IMR-90 (cell line): ENCODE measurements at regions not wholly inside any gene's neighbourhood (a gene's known extent, or its start where the extent isn't known, plus 50 kb on each side); places are given as distances from the start of the nearest gene placed in this dataset.

ENCODE experiments used
- ATAC-seq: fragments of 200-7000 bp; cut with Tn5 transposase; 2 replicates; pipeline ENCODE4 v1.9.1; 2020; ENCODE audit warnings: low read depth, mild to moderate bottlenecking, moderate library complexity
- BruUV-seq: library from RNA; stranded (reverse); fragments of 400-500 nt; replicated peaks from 2 replicates; lab custom pipeline; 2021; lab: Mats Ljungman, UMichigan
- CTCF ChIA-PET: fragments of 300-600 bp; formaldehyde crosslinking; extraction: SDS; loops from one replicate; lab custom pipeline; 2021; ENCODE audit warnings: antibody characterized with exemption; lab: Yijun Ruan, JAX
- POLR2A ChIA-PET: fragments of 300-600 bp; sonication (Branson Sonifier 250); formaldehyde crosslinking; loops from one replicate; lab custom pipeline; 2022; ENCODE audit warnings: antibody characterized with exemption; ENCODE audit not compliant: unreplicated experiment; lab: Charles Lee
- DNase-seq: peaks from one replicate; pipeline ENCODE4 v3.0.0; 2013
- H2AFZ ChIP-seq: replicated peaks from 2 replicates; pipeline ENCODE3; 2013; ENCODE audit warnings: low read length, mild to moderate bottlenecking; ENCODE audit not compliant: poor library complexity
- H2AK5ac ChIP-seq: 2 replicates; pipeline ENCODE4 v1.6.1; 2013; ENCODE audit warnings: low read depth, low read length, inconsistent platforms
- H2AK9ac ChIP-seq: replicated peaks from 2 replicates; pipeline ENCODE3; 2013; ENCODE audit warnings: mild to moderate bottlenecking, low read depth, low read length, moderate library complexity; ENCODE audit not compliant: poor library complexity
- H2BK120ac ChIP-seq: 2 replicates; pipeline ENCODE4 v1.6.1; 2013; ENCODE audit warnings: low read depth, low read length, inconsistent platforms
- H2BK15ac ChIP-seq: 3 replicates; pipeline ENCODE4 v1.6.1; 2013; ENCODE audit warnings: low read depth, low read length, inconsistent platforms
- H2BK20ac ChIP-seq: 2 replicates; pipeline ENCODE4 v1.6.1; 2013; ENCODE audit warnings: low read depth, mild to moderate bottlenecking, inconsistent platforms, low read length, moderate library complexity
- H2BK5ac ChIP-seq: 2 replicates; pipeline ENCODE4 v1.6.1; 2013; ENCODE audit warnings: mild to moderate bottlenecking, low read depth, low read length, inconsistent platforms; ENCODE audit not compliant: poor library complexity, severe bottlenecking
- H3K14ac ChIP-seq: replicated peaks from 2 replicates; pipeline ENCODE4 v1.6.1; 2013; ENCODE audit warnings: low read depth, low read length, inconsistent platforms
- H3K18ac ChIP-seq: 2 replicates; pipeline ENCODE4 v1.6.1; 2013; ENCODE audit warnings: low read depth, low read length, control low read depth
- H3K23ac ChIP-seq: 2 replicates; pipeline ENCODE4 v1.6.1; 2013; ENCODE audit warnings: low read depth, low read length, inconsistent platforms
- H3K27ac ChIP-seq: 2 replicates; pipeline ENCODE4 v1.5.1; 2013; ENCODE audit warnings: mild to moderate bottlenecking, control low read depth, low read length; ENCODE audit not compliant: insufficient read depth
- H3K27me3 ChIP-seq: 2 replicates; pipeline ENCODE4 v1.6.1; 2013; ENCODE audit warnings: low read length; ENCODE audit not compliant: control insufficient read depth, insufficient read depth
- H3K36me3 ChIP-seq: 2 replicates; pipeline ENCODE4 v1.6.1; 2013; ENCODE audit warnings: low read length, mixed read lengths; ENCODE audit not compliant: control insufficient read depth, insufficient read depth
- H3K4ac ChIP-seq: 2 replicates; pipeline ENCODE4 v1.6.1; 2013; ENCODE audit warnings: low read depth, low read length, inconsistent platforms
- H3K4me1 ChIP-seq: 2 replicates; pipeline ENCODE4 v1.6.1; 2013; ENCODE audit warnings: low read length, mixed read lengths; ENCODE audit not compliant: control insufficient read depth, insufficient read depth
- H3K4me2 ChIP-seq: 2 replicates; pipeline ENCODE4 v1.6.1; 2013; ENCODE audit warnings: low read depth, mild to moderate bottlenecking, control low read depth, low read length, moderate library complexity
- H3K4me3 ChIP-seq: 2 replicates; pipeline ENCODE4 v1.5.1; 2013; ENCODE audit warnings: low read depth, mild to moderate bottlenecking, control low read depth, low read length, moderate library complexity; ENCODE audit not compliant: insufficient read depth
- H3K56ac ChIP-seq: 2 replicates; pipeline ENCODE4 v1.6.1; 2013; ENCODE audit warnings: low read length, inconsistent platforms; ENCODE audit not compliant: insufficient read depth; ENCODE audit errors: extremely low read depth
- H3K79me1 ChIP-seq, 2 experiments: 2 replicates each; pipeline ENCODE4 v1.6.1; 2013; ENCODE audit warnings: low read length in 2 of 2, inconsistent platforms in 1 of 2, low read depth in 1 of 2
- H3K9ac ChIP-seq: 2 replicates; pipeline ENCODE4 v1.6.1; 2013; ENCODE audit warnings: low read depth, low read length, control low read depth
- H3K9me1 ChIP-seq: 2 replicates; pipeline ENCODE4 v1.6.1; 2013; ENCODE audit warnings: low read length, inconsistent platforms; ENCODE audit not compliant: insufficient read depth
- H3K9me3 ChIP-seq: 2 replicates; pipeline ENCODE4 v1.6.1; 2013; ENCODE audit warnings: low read length; ENCODE audit not compliant: control insufficient read depth, insufficient read depth
- H4K20me1 ChIP-seq: 2 replicates; pipeline ENCODE4 v1.6.1; 2013; ENCODE audit warnings: low read length, inconsistent platforms; ENCODE audit not compliant: insufficient read depth
- H4K5ac ChIP-seq: 2 replicates; pipeline ENCODE4 v1.6.1; 2013; ENCODE audit warnings: mild to moderate bottlenecking, low read depth, low read length, control low read depth
- H4K8ac ChIP-seq, 2 experiments: 2 replicates each; pipeline ENCODE4 v1.6.1; 2013; ENCODE audit warnings: low read depth in 2 of 2, low read length in 2 of 2, control low read depth in 1 of 2, inconsistent platforms in 1 of 2
- H4K91ac ChIP-seq: 2 replicates; pipeline ENCODE4 v1.6.1; 2013; ENCODE audit warnings: low read depth, low read length, inconsistent platforms; ENCODE audit not compliant: insufficient read depth
- BHLHE40 ChIP-seq: fragments of 150-350 bp; IDR thresholded peaks from 2 replicates; pipeline ENCODE4 v1.6.1; 2016; ENCODE audit warnings: mild to moderate bottlenecking, low read depth, low read length
- CHD1 ChIP-seq: IDR thresholded peaks from 2 replicates; pipeline ENCODE4 v1.6.1; 2012; ENCODE audit warnings: low read depth, low read length, improper control_type of control experiment
- CTCF ChIP-seq: conservative IDR thresholded peaks from 2 replicates; pipeline ENCODE4 v1.5.1; 2012; ENCODE audit warnings: mild to moderate bottlenecking, low read depth, low read length, improper control_type of control experiment
- ELK1 ChIP-seq: fragments of 150-350 bp; IDR thresholded peaks from 2 replicates; pipeline ENCODE4 v1.6.1; 2016; ENCODE audit warnings: low read depth, mild to moderate bottlenecking, low read length, moderate library complexity, borderline replicate concordance
- FOS ChIP-seq: fragments of 150-350 bp; IDR thresholded peaks from 2 replicates; pipeline ENCODE4 v1.6.1; 2016; ENCODE audit warnings: low read depth, low read length
- MAFK ChIP-seq: IDR thresholded peaks from 2 replicates; pipeline ENCODE4 v1.6.1; 2012; ENCODE audit warnings: low read depth, low read length, improper control_type of control experiment
- MAZ ChIP-seq: IDR thresholded peaks from 2 replicates; pipeline ENCODE4 v1.6.1; 2012; ENCODE audit warnings: low read depth, mild to moderate bottlenecking, low read length, improper control_type of control experiment, moderate library complexity, borderline replicate concordance
- MXI1 ChIP-seq: IDR thresholded peaks from 2 replicates; pipeline ENCODE4 v1.6.1; 2012; ENCODE audit warnings: low read depth, mild to moderate bottlenecking, low read length, moderate library complexity, borderline replicate concordance
- NFE2L2 ChIP-seq: fragments of 150-350 bp; IDR thresholded peaks from 2 replicates; pipeline ENCODE4 v1.6.1; 2016; ENCODE audit warnings: low read depth, mild to moderate bottlenecking, low read length
- POLR2A ChIP-seq: IDR thresholded peaks from 2 replicates; pipeline ENCODE4 v1.6.1; 2012; ENCODE audit warnings: mild to moderate bottlenecking, low read depth, low read length
- RAD21 ChIP-seq: IDR thresholded peaks from 2 replicates; pipeline ENCODE4 v1.6.1; 2012; ENCODE audit warnings: low read length, improper control_type of control experiment
- RCOR1 ChIP-seq: IDR thresholded peaks from 2 replicates; pipeline ENCODE4 v1.6.1; 2012; ENCODE audit warnings: mild to moderate bottlenecking, low read length, improper control_type of control experiment; ENCODE audit not compliant: insufficient replicate concordance
- RFX5 ChIP-seq: IDR thresholded peaks from 2 replicates; pipeline ENCODE4 v1.8.0; 2012; ENCODE audit warnings: low read depth, mild to moderate bottlenecking, low read length, moderate library complexity
- SMC3 ChIP-seq: fragments of 150-350 bp; IDR thresholded peaks from 2 replicates; pipeline ENCODE4 v1.6.1; 2016; ENCODE audit warnings: low read depth, mild to moderate bottlenecking, antibody characterized with exemption, low read length, moderate library complexity
- WGBS, 2 experiments: methylation state at CpG; one replicate each; pipeline versions ENCODE4 v1.1.5 to v1.1.7; 2013; ENCODE audit warnings: missing lambda C conversion rate in 2 of 2; ENCODE audit not compliant: insufficient read length in 1 of 2; ENCODE audit errors: extremely low coverage in 2 of 2; 5-methylcytosine and 5-hydroxymethylcytosine counted together
- dilution Hi-C: fragments of 300-500 bp; cut with HindIII; formaldehyde crosslinking; loops from one replicate; pipeline ENCODE4 v1.14.3; 2018; ENCODE audit warnings: low sequenced_read_pairs; ENCODE audit not compliant: unreplicated experiment
- in situ Hi-C: fragments of 300-500 bp; cut with MboI; formaldehyde crosslinking; loops from 3 replicates; pipeline ENCODE4 v1.14.3; 2019; ENCODE audit warnings: low sequenced_read_pairs, inconsistent platforms, mixed read lengths
- intact Hi-C: fragments of 100-400 bp; cut with micrococcal nuclease; formaldehyde crosslinking; loops from 2 replicates; pipeline ENCODE4 v1.10.0; 2022

- no TSS peak for BruUV-seq
- Histone ChIP-seq H3K14ac (0 out of 2 replicates have a peak overlapping the region, but pooled peaks have one; percentile 55), H2AK5ac (no peak overlapping the region), H2AK9ac (no peak overlapping the region), H3K9me1 (no peaks in the 10 kb centered on the region), H4K8ac (no peak overlapping the region), H3K9ac (no peak overlapping the region), H3K4me3 (no peak overlapping the region), H4K20me1 (no peaks in the 10 kb centered on the region), H3K4ac (no peak overlapping the region), H3K27ac (no peak overlapping the region; the same call in 1 of the 2 replicates), H3K4me1 (no peaks in the 10 kb centered on the region), H3K23ac (no peak overlapping the region), H2AFZ (no peak overlapping the region), H2BK15ac (no peak overlapping the region), H3K4me2 (no peak overlapping the region), H2BK120ac (no peak overlapping the region), H3K9me3 (no peaks in the 10 kb centered on the region), H3K56ac (no peak overlapping the region), H3K18ac (peak overlapping the region; percentile 76), H4K91ac (no peak overlapping the region), H3K79me1 (no peaks in the 10 kb centered on the region), H3K27me3 (no peaks in the 10 kb centered on the region), H4K5ac (no peak overlapping the region), H2BK5ac (no peak overlapping the region), H3K36me3 (no peaks in the 10 kb centered on the region), H2BK20ac (no peak overlapping the region)
- no peak for TF ChIP-seq SMC3
- no peak for TF ChIP-seq MAZ
- no peak for TF ChIP-seq MXI1
- TF ChIP-seq RAD21 = no peak
- TF ChIP-seq CTCF = no peak
- no peak for TF ChIP-seq POLR2A
- TF ChIP-seq ELK1 = no peak
- no peak for TF ChIP-seq MAFK
- no peak for TF ChIP-seq RCOR1
- no peak for TF ChIP-seq BHLHE40
- TF ChIP-seq CHD1 = no peak
- TF ChIP-seq NFE2L2 = no peak
- TF ChIP-seq FOS = no peak
- no peak for TF ChIP-seq RFX5
- dilution Hi-C loops = no loop called here
- DNase-seq (peak; percentile 52), ATAC-seq (peak; percentile 56)
- in situ Hi-C loops = no loop called here
- intact Hi-C loops = no loop called here
- no CpG with 5 or more reads among the region's 1 CpG for WGBS, 2 experiments
- CTCF ChIA-PET = no interaction called here
- POLR2A ChIA-PET = no interaction called here
Observed at GRCh38 chr5:8895599-8895998, 650.3 kb downstream of the SEMA5A start.
